ENCODE measurements at regions not wholly inside any gene's neighbourhood (a gene's known extent, or its start where the extent isn't known, plus 50 kb on each side); places are given as distances from the start of the nearest gene placed in this dataset.
A peak's percentile ranks its signal among the peaks of the same experiment; 100 is the strongest.

- no peak for FAIRE-seq
- H3K9me3 Mint-ChIP-seq (ENCODE audit: unreplicated experiment): no peaks in the 10 kb centered on the region
- Histone ChIP-seq H3K36me3 (ENCODE audit: insufficient read depth, low read length) (no peaks in the 10 kb centered on the region), H3K27me3 (ENCODE audit: insufficient read depth, low read length) (no peaks in the 10 kb centered on the region), H3K79me2 (ENCODE audit: insufficient read depth, low read length) (no peaks in the 10 kb centered on the region), H3K4me1 (ENCODE audit: insufficient read depth, low read length) (no peaks in the 10 kb centered on the region), H4K20me1 (ENCODE audit: insufficient read depth, low read length) (no peaks in the 10 kb centered on the region), H3K4me3 (ENCODE audit: insufficient read depth, low read depth, low read length) (no peak overlapping the region), H2AFZ (ENCODE audit: low read depth, low read length) (no peak overlapping the region), H3K4me2 (ENCODE audit: low read length) (no peak overlapping the region), H3K27ac (ENCODE audit: low read depth, low read length) (no peak overlapping the region), H3K9me3 (ENCODE audit: insufficient read depth, low read depth, low read length) (no peaks in the 10 kb centered on the region), H3K9ac (ENCODE audit: low read length) (no peak overlapping the region)
- H3K27ac Mint-ChIP-seq (ENCODE audit: unreplicated experiment): no peak overlapping the region
- no peaks in the 10 kb centered on the region for H3K27me3 Mint-ChIP-seq (ENCODE audit: low read depth, unreplicated experiment)
- TF ChIP-seq, protein P1, sequence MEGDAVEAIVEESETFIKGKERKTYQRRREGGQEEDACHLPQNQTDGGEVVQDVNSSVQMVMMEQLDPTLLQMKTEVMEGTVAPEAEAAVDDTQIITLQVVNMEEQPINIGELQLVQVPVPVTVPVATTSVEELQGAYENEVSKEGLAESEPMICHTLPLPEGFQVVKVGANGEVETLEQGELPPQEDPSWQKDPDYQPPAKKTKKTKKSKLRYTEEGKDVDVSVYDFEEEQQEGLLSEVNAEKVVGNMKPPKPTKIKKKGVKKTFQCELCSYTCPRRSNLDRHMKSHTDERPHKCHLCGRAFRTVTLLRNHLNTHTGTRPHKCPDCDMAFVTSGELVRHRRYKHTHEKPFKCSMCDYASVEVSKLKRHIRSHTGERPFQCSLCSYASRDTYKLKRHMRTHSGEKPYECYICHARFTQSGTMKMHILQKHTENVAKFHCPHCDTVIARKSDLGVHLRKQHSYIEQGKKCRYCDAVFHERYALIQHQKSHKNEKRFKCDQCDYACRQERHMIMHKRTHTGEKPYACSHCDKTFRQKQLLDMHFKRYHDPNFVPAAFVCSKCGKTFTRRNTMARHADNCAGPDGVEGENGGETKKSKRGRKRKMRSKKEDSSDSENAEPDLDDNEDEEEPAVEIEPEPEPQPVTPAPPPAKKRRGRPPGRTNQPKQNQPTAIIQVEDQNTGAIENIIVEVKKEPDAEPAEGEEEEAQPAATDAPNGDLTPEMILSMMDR (IDR thresholded peaks at IDR 0.05; ENCODE audit: insufficient read depth, low read depth, low read length): no peak
- no peak for TF ChIP-seq EZH2 (IDR thresholded peaks at IDR 0.05; ENCODE audit: insufficient read depth, low read length)
- H3K36me3 Mint-ChIP-seq (ENCODE audit: low read depth, unreplicated experiment): no peaks in the 10 kb centered on the region
- H3K4me3 Mint-ChIP-seq (ENCODE audit: unreplicated experiment): no peak overlapping the region
- H3K4me1 Mint-ChIP-seq (ENCODE audit: low read depth, unreplicated experiment): no peaks in the 10 kb centered on the region
- no peak for DNase-seq (ENCODE audit: low read depth)
Measured at GRCh38 chr1:168792142-168792541, 63.1 kb upstream of the DPT start.

DNA sequence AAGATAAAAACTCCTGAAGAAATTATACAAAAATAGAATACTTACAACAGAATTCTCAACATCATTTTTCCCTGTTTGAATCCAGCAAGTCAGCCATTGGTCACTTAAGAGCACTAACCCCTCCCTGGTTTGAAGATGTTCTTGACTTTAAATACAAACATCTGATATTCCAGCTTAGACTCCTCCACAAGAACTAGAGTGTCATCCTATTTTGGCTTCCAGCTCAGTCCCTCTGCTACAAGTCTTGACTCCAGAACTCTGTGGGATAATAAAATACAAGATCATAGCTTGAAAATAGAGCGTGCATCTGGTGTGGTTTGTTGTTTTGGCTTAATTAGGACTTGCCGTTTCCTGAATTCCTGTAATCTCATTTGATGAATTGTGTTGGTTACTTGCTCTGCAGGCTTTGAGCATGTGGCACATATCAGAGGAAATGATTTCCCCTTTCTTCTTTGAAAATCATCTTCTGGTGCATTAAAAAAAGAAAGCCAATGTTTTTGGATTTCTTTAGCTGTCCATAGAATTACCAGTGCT lies 63.7 kb upstream of the DPT start:
- H3K27ac Mint-ChIP-seq (ENCODE audit: unreplicated experiment): no peak overlapping the region
- no peaks in the 10 kb centered on the region for H3K4me1 Mint-ChIP-seq (ENCODE audit: low read depth, unreplicated experiment)
- Histone ChIP-seq H3K4me2 (ENCODE audit: low read length) (no peak overlapping the region), H3K4me3 (ENCODE audit: insufficient read depth, low read depth, low read length) (no peak overlapping the region), H3K27ac (ENCODE audit: low read depth, low read length) (no peak overlapping the region), H2AFZ (ENCODE audit: low read depth, low read length) (no peak overlapping the region), H4K20me1 (ENCODE audit: insufficient read depth, low read length) (no peaks in the 10 kb centered on the region), H3K4me1 (ENCODE audit: insufficient read depth, low read length) (no peaks in the 10 kb centered on the region), H3K9me3 (ENCODE audit: insufficient read depth, low read depth, low read length) (no peaks in the 10 kb centered on the region), H3K79me2 (ENCODE audit: insufficient read depth, low read length) (no peaks in the 10 kb centered on the region), H3K36me3 (ENCODE audit: insufficient read depth, low read length) (no peaks in the 10 kb centered on the region), H3K9ac (ENCODE audit: low read length) (no peak overlapping the region), H3K27me3 (ENCODE audit: insufficient read depth, low read length) (no peaks in the 10 kb centered on the region)
- H3K9me3 Mint-ChIP-seq (ENCODE audit: unreplicated experiment): no peaks in the 10 kb centered on the region
- H3K4me3 Mint-ChIP-seq (ENCODE audit: unreplicated experiment): no peak overlapping the region
- peak; percentile 22 for DNase-seq (ENCODE audit: low read depth)
- no peak for TF ChIP-seq EZH2 (IDR thresholded peaks at IDR 0.05; ENCODE audit: insufficient read depth, low read length)
- TF ChIP-seq, protein P1 (IDR thresholded peaks at IDR 0.05; ENCODE audit: insufficient read depth, low read depth, low read length): no peak
- H3K27me3 Mint-ChIP-seq (ENCODE audit: low read depth, unreplicated experiment): no peaks in the 10 kb centered on the region
- no peaks in the 10 kb centered on the region for H3K36me3 Mint-ChIP-seq (ENCODE audit: low read depth, unreplicated experiment)
- FAIRE-seq: no peak

DNA sequence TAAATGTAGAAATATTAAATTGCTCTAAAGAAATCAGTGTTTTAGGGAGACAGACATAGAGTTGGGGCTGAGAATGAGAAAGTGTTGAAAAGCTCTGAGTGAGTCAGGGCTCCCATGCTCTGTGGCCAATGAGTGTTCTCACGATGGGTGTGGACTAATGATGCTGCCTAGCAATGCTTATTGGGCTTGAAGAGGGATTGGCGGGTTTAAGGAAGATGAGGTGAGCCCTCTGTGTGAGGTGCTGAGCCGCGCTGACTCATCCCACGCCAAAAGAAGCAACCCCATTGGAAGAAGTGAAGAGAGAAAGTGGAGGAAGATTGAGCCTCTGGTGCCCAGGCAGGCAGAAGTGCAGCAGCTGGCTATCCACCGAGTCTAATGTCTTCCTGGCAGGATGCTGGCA lies 65.1 kb upstream of the DPT start:
- no peaks in the 10 kb centered on the region for H4K20me1 ChIP-seq (ENCODE audit: insufficient read depth, low read length)
- no peak overlapping the region for H3K9ac ChIP-seq (ENCODE audit: low read length)
- TF ChIP-seq, protein P1 (IDR thresholded peaks at IDR 0.05; ENCODE audit: insufficient read depth, low read depth, low read length): no peak
- TF ChIP-seq EZH2 (IDR thresholded peaks at IDR 0.05; ENCODE audit: insufficient read depth, low read length): no peak
- Mint-ChIP-seq H3K4me1 (ENCODE audit: low read depth, unreplicated experiment) (no peaks in the 10 kb centered on the region), H3K9me3 (ENCODE audit: unreplicated experiment) (no peaks in the 10 kb centered on the region), H3K4me3 (ENCODE audit: unreplicated experiment) (no peak overlapping the region), H3K27ac (ENCODE audit: unreplicated experiment) (no peak overlapping the region), H3K36me3 (ENCODE audit: low read depth, unreplicated experiment) (no peaks in the 10 kb centered on the region), H3K27me3 (ENCODE audit: low read depth, unreplicated experiment) (no peaks in the 10 kb centered on the region)
- H3K27me3 ChIP-seq (ENCODE audit: insufficient read depth, low read length): no peaks in the 10 kb centered on the region
- no peaks in the 10 kb centered on the region for H3K9me3 ChIP-seq (ENCODE audit: insufficient read depth, low read depth, low read length)
- H3K4me1 ChIP-seq (ENCODE audit: insufficient read depth, low read length): no peaks in the 10 kb centered on the region
- no peak overlapping the region for H3K4me3 ChIP-seq (ENCODE audit: insufficient read depth, low read depth, low read length)
- H2AFZ ChIP-seq (ENCODE audit: low read depth, low read length): no peak overlapping the region
- no peak for FAIRE-seq
- no peak overlapping the region for H3K27ac ChIP-seq (ENCODE audit: low read depth, low read length)
- H3K36me3 ChIP-seq (ENCODE audit: insufficient read depth, low read length): no peaks in the 10 kb centered on the region
- H3K4me2 ChIP-seq (ENCODE audit: low read length): no peak overlapping the region
- H3K79me2 ChIP-seq (ENCODE audit: insufficient read depth, low read length): no peaks in the 10 kb centered on the region
- DNase-seq (ENCODE audit: low read depth): no peak

Data from astrocyte (in vitro differentiated cells and primary cell).